ENCODE measurements at regions not wholly inside any gene's neighbourhood (a gene's known extent, or its start where the extent isn't known, plus 50 kb on each side); places are given as distances from the start of the nearest gene placed in this dataset.

DNA sequence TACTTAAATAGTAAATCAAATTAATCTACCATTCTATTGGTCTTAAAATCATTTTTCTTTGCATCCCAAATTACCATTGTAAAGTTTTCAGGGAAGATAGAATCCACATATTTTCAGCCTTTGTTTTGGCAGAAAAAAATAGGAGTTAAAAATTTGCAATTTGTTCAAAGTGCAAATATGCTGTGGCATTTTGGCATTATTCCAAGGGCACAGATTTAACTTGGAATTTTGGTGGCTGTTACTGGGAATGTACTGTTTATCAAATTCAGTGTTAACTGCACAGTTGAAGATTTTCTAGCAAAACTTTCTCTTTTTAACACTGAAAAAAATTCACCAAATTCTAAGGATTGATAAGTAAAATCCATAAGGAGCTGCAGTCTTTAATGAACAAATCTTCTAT lies 151.0 kb upstream of the HDAC9 start:
- no peaks in the 10 kb centered on the region; a peak in 1 of 4 replicates for H3K4me1 ChIP-seq (ENCODE audit: control insufficient read depth in 1 of 2, insufficient read depth in 2 of 2, low read length in 2 of 2)
- intact Hi-C loops (cut with micrococcal nuclease): loop anchor here (2.0 kb wide), 1 partner anchor 374 kb away; no protein-coding TSS in a partner anchor
- no peaks in the 10 kb centered on the region for H3K9me2 ChIP-seq (ENCODE audit: insufficient read depth)
- no peak overlapping the region for H3K4me2 ChIP-seq (ENCODE audit: low read length)
- TF ChIP-seq JUND (IDR thresholded peaks at IDR 0.05): no peak
- TF ChIP-seq SIN3A (IDR thresholded peaks at IDR 0.05; ENCODE audit: low read depth): no peak
- no peak for TF ChIP-seq SP1 (IDR thresholded peaks at IDR 0.05; ENCODE audit: low read depth)
- TF ChIP-seq, protein P1, sequence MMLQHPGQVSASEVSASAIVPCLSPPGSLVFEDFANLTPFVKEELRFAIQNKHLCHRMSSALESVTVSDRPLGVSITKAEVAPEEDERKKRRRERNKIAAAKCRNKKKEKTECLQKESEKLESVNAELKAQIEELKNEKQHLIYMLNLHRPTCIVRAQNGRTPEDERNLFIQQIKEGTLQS (IDR thresholded peaks at IDR 0.05): no peak
- TF ChIP-seq ZNF274 (IDR thresholded peaks at IDR 0.05; ENCODE audit: low read depth, low read length): no peak
- TF ChIP-seq YY1 (IDR thresholded peaks at IDR 0.05; ENCODE audit: extremely low read depth, insufficient replicate concordance, low read depth, low read length): no peak
- H3K4me3 ChIP-seq (replicated peaks in 1 of 2; ENCODE audit: low read depth in 1 of 2, low read length in 2 of 2): no peak overlapping the region
- H3K27ac ChIP-seq (ENCODE audit: low read depth, low read length): no peak overlapping the region
- no peak for DNase-seq (ENCODE audit: low read depth, low spot score)
- no TSS peak for BruUV-seq (replicated peaks)
- no peaks in the 10 kb centered on the region for H3K36me3 ChIP-seq (ENCODE audit: control insufficient read depth in 1 of 2, insufficient read depth in 2 of 2, low read length in 2 of 2)
- no peaks in the 10 kb centered on the region for H3K79me2 ChIP-seq (ENCODE audit: insufficient read depth, low read length)
- H3K9me3 ChIP-seq (ENCODE audit: control insufficient read depth in 1 of 2, insufficient read depth in 1 of 2, low read depth in 1 of 2, low read length in 2 of 2): 0 out of 4 replicates have a peak, but pooled peaks cover 4 to 5% of the 10 kb centered on the region in 2 experiments
- ChIA-PET CTCF (interaction anchor here (0.8 to 4.9 kb wide), 6 partner anchors 13 to 663 kb away, joined by 3 to 50 read pairs (median 8); no protein-coding TSS in a partner anchor), RAD21 (ENCODE audit: low non-redundant PET in 1 of 2, low total read pairs in 2 of 2, uncharacterized antibody in 2 of 2, unreplicated experiment in 2 of 2) (interaction anchor here (1.4 to 1.7 kb wide), 2 partner anchors 574 to 575 kb away, joined by 5 to 7 read pairs; no protein-coding TSS in a partner anchor), POLR2A (no interaction called here)
- ATAC-seq: no peak
- H3K27me3 ChIP-seq (ENCODE audit: insufficient read depth, low read length): no peaks in the 10 kb centered on the region
- no peak overlapping the region for H2AFZ ChIP-seq (ENCODE audit: low read depth, low read length, poor library complexity, severe bottlenecking)
- no peak overlapping the region for H3K9ac ChIP-seq (ENCODE audit: low read length)
- H4K20me1 ChIP-seq (ENCODE audit: insufficient read depth): no peaks in the 10 kb centered on the region

DNA sequence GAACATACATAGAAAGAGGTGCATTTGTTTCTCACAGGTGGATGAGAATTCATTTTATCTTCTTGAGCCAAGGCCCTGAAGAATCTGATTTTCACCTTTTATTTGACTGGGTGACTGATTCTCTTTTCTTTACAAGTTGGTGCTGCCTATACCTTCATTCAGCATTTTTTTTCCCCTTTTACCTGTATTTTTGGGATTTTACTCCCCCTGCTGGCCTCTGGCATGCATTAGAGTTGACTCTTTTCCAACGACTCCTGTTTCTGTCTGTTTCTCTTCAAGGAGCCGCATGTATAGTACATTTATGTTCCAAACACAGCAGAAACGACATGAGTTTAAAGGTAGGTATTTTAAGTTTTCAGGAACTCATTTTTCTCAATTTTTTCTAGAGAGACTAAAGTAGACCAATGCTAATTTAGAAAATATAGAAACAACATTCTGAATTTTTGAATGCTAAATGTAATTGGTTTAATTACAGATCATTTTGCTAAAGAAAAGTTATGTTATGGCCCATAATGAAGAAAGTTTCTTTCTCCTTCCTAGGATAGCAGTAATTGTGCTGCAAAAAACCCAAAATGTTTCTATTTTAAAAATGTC lies 149.8 kb upstream of the HDAC9 start:
- no TSS peak for BruUV-seq (replicated peaks)
- no peaks in the 10 kb centered on the region for H3K36me3 ChIP-seq (ENCODE audit: control insufficient read depth in 1 of 2, insufficient read depth in 2 of 2, low read length in 2 of 2)
- CTCF ChIA-PET: interaction anchor here (1.0 to 4.9 kb wide), 5 partner anchors 15 to 665 kb away, joined by 4 to 50 read pairs (median 9); no protein-coding TSS in a partner anchor
- H3K4me2 ChIP-seq (ENCODE audit: low read length): no peak overlapping the region
- H4K20me1 ChIP-seq (ENCODE audit: insufficient read depth): no peaks in the 10 kb centered on the region
- RAD21 ChIA-PET (ENCODE audit: low non-redundant PET in 1 of 2, low total read pairs in 2 of 2, uncharacterized antibody in 2 of 2, unreplicated experiment in 2 of 2): interaction anchor here (1.4 to 1.7 kb wide), 2 partner anchors 576 kb away, joined by 5 to 7 read pairs; no protein-coding TSS in a partner anchor
- no peak overlapping the region for H2AFZ ChIP-seq (ENCODE audit: low read depth, low read length, poor library complexity, severe bottlenecking)
- intact Hi-C loops (cut with micrococcal nuclease): loop anchor here (1.0 to 2.0 kb wide), 4 partner anchors 375 to 664 kb away; no protein-coding TSS in a partner anchor
- TF ChIP-seq, protein P2, sequence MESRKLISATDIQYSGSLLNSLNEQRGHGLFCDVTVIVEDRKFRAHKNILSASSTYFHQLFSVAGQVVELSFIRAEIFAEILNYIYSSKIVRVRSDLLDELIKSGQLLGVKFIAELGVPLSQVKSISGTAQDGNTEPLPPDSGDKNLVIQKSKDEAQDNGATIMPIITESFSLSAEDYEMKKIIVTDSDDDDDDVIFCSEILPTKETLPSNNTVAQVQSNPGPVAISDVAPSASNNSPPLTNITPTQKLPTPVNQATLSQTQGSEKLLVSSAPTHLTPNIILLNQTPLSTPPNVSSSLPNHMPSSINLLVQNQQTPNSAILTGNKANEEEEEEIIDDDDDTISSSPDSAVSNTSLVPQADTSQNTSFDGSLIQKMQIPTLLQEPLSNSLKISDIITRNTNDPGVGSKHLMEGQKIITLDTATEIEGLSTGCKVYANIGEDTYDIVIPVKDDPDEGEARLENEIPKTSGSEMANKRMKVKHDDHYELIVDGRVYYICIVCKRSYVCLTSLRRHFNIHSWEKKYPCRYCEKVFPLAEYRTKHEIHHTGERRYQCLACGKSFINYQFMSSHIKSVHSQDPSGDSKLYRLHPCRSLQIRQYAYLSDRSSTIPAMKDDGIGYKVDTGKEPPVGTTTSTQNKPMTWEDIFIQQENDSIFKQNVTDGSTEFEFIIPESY (IDR thresholded peaks at IDR 0.05; ENCODE audit: extremely low read depth, insufficient replicate concordance, low read length): no peak
- TF ChIP-seq CEBPB (IDR thresholded peaks at IDR 0.05; ENCODE audit: low read depth) (no peak), RAD21 (IDR thresholded peaks at IDR 0.05; ENCODE audit: low read depth) (peak; percentile 82), EZH2 (IDR thresholded peaks at IDR 0.05) (no peak), EGR1 (IDR thresholded peaks at IDR 0.05; ENCODE audit: low read depth) (no peak), SRF (IDR thresholded peaks at IDR 0.05; ENCODE audit: low read depth) (no peak)
- TF ChIP-seq, protein P3, sequence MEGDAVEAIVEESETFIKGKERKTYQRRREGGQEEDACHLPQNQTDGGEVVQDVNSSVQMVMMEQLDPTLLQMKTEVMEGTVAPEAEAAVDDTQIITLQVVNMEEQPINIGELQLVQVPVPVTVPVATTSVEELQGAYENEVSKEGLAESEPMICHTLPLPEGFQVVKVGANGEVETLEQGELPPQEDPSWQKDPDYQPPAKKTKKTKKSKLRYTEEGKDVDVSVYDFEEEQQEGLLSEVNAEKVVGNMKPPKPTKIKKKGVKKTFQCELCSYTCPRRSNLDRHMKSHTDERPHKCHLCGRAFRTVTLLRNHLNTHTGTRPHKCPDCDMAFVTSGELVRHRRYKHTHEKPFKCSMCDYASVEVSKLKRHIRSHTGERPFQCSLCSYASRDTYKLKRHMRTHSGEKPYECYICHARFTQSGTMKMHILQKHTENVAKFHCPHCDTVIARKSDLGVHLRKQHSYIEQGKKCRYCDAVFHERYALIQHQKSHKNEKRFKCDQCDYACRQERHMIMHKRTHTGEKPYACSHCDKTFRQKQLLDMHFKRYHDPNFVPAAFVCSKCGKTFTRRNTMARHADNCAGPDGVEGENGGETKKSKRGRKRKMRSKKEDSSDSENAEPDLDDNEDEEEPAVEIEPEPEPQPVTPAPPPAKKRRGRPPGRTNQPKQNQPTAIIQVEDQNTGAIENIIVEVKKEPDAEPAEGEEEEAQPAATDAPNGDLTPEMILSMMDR (IDR thresholded peaks at IDR 0.05 in 2 of 3, conservative IDR thresholded peaks at IDR 0.05 in 1 of 3; ENCODE audit: borderline replicate concordance in 1 of 3, insufficient read depth in 1 of 3, low read depth in 2 of 3, low read length in 2 of 3): peak; percentile 78 to 81 (median 78)
- H3K27me3 ChIP-seq (ENCODE audit: insufficient read depth, low read length): no peaks in the 10 kb centered on the region
- H3K4me3 ChIP-seq (replicated peaks in 1 of 2; ENCODE audit: low read depth in 1 of 2, low read length in 2 of 2): no peak overlapping the region
- no peak overlapping the region for H3K9ac ChIP-seq (ENCODE audit: low read length)
- no peaks in the 10 kb centered on the region for H3K79me2 ChIP-seq (ENCODE audit: insufficient read depth, low read length)
- no peaks in the 10 kb centered on the region for H3K9me2 ChIP-seq (ENCODE audit: insufficient read depth)
- 0 out of 4 replicates have a peak, but pooled peaks cover 4 to 5% of the 10 kb centered on the region in 2 experiments for H3K9me3 ChIP-seq (ENCODE audit: control insufficient read depth in 1 of 2, insufficient read depth in 1 of 2, low read depth in 1 of 2, low read length in 2 of 2)
- H3K4me1 ChIP-seq (ENCODE audit: control insufficient read depth in 1 of 2, insufficient read depth in 2 of 2, low read length in 2 of 2): no peaks in the 10 kb centered on the region; a peak in 1 of 4 replicates
- peak; percentile 69 for ATAC-seq
- POLR2A ChIA-PET: interaction anchor here (0.8 kb wide), 1 partner anchor 576 kb away, joined by 3 read pairs; no protein-coding TSS in a partner anchor
- H3K27ac ChIP-seq (ENCODE audit: low read depth, low read length): no peak overlapping the region
- peak; percentile 46 for DNase-seq (ENCODE audit: low read depth, low spot score)
